ENCODE measurements at regions not wholly inside any gene's neighbourhood (a gene's known extent, or its start where the extent isn't known, plus 50 kb on each side); places are given as distances from the start of the nearest gene placed in this dataset.

GRCh38 chr3:87397211-87397610 is 120.8 kb upstream of the POU1F1 start:
- DNase-seq (ENCODE audit: low read depth, low spot score) (peak; percentile 75), FAIRE-seq (peak; percentile 93)
- BruUV-seq (replicated peaks): no TSS peak
- dilution Hi-C loops (cut with MboI; ENCODE audit: extremely low pct_ligation_motif_present, low sequenced_read_pairs): no loop called here
- Histone ChIP-seq H3K9me1 (replicated peaks; ENCODE audit: control insufficient read depth, extremely low read depth, insufficient read depth, low read length) (no peaks in the 10 kb centered on the region), H3K27me3 (ENCODE audit: control insufficient read depth in 2 of 2, insufficient read depth in 2 of 2, low read length in 2 of 2) (no peaks in the 10 kb centered on the region), H3K4me3 (replicated peaks in 1 of 3; ENCODE audit: insufficient read depth in 1 of 3, low read depth in 1 of 3, low read length in 3 of 3) (no peak overlapping the region), H3K36me3 (ENCODE audit: control insufficient read depth in 2 of 2, extremely low read depth in 1 of 2, insufficient read depth in 2 of 2, low read length in 2 of 2) (no peaks in the 10 kb centered on the region), H2AFZ (ENCODE audit: low read depth, low read length) (no peak overlapping the region), H3K4me1 (ENCODE audit: control insufficient read depth, extremely low read depth, insufficient read depth, low read length) (peaks cover 23% of the 10 kb centered on the region), H3K27ac (ENCODE audit: insufficient read depth, low read depth, low read length) (peak overlapping the region; percentile 90), H3K79me2 (ENCODE audit: control insufficient read depth, insufficient read depth, low read length) (no peaks in the 10 kb centered on the region), H3K9ac (replicated peaks; ENCODE audit: extremely low read depth, insufficient read depth, low read length) (peak overlapping the region; percentile 63), H3K9me3 (replicated peaks; ENCODE audit: control insufficient read depth, insufficient read depth, low read length) (no peaks in the 10 kb centered on the region), H3K4me2 (ENCODE audit: insufficient read depth, low read length) (peak overlapping the region; percentile 81), H4K20me1 (replicated peaks; ENCODE audit: control insufficient read depth, extremely low read depth, insufficient read depth, low read length) (no peaks in the 10 kb centered on the region)
- ChIA-PET POLR2A (no interaction called here), CTCF (no interaction called here)
- intact Hi-C loops (cut with micrococcal nuclease): loop anchor here (2.0 kb wide), 1 partner anchor 126 kb away; no protein-coding TSS in a partner anchor
- TF ChIP-seq JUN (IDR thresholded peaks at IDR 0.05; ENCODE audit: borderline replicate concordance, insufficient read depth, insufficient read length, low read depth) (peak; percentile 81), FOS (IDR thresholded peaks at IDR 0.05; ENCODE audit: borderline replicate concordance, insufficient read depth, low read length) (peak; percentile 52), POLR2AphosphoS5 (IDR thresholded peaks at IDR 0.05; ENCODE audit: insufficient read depth, low read depth, low read length) (no peak)

- peak; percentile 16 for DNase-seq (ENCODE audit: low read depth, low spot score)
- no peak overlapping the region for H2AFZ ChIP-seq (ENCODE audit: low read depth, low read length)
- no peaks in the 10 kb centered on the region for H3K9me3 ChIP-seq (replicated peaks; ENCODE audit: control insufficient read depth, insufficient read depth, low read length)
- no peaks in the 10 kb centered on the region for H3K27me3 ChIP-seq (ENCODE audit: control insufficient read depth in 2 of 2, insufficient read depth in 2 of 2, low read length in 2 of 2)
- BruUV-seq (replicated peaks): no TSS peak
- H3K9ac ChIP-seq (replicated peaks; ENCODE audit: extremely low read depth, insufficient read depth, low read length): no peak overlapping the region
- intact Hi-C loops (cut with micrococcal nuclease): loop anchor here (5.0 kb wide), 1 partner anchor 39 kb away; no protein-coding TSS in a partner anchor
- no peaks in the 10 kb centered on the region for H3K36me3 ChIP-seq (ENCODE audit: control insufficient read depth in 2 of 2, extremely low read depth in 1 of 2, insufficient read depth in 2 of 2, low read length in 2 of 2)
- H4K20me1 ChIP-seq (replicated peaks; ENCODE audit: control insufficient read depth, extremely low read depth, insufficient read depth, low read length): no peaks in the 10 kb centered on the region
- ChIA-PET CTCF (interaction anchor here (1.1 to 1.2 kb wide), 2 partner anchors 17 to 40 kb away, joined by 3 to 6 read pairs; no protein-coding TSS in a partner anchor), POLR2A (interaction anchor here (0.7 kb wide), 1 partner anchor 653 kb away, joined by 3 read pairs; no protein-coding TSS in a partner anchor)
- no peaks in the 10 kb centered on the region for H3K79me2 ChIP-seq (ENCODE audit: control insufficient read depth, insufficient read depth, low read length)
- dilution Hi-C loops (cut with MboI; ENCODE audit: extremely low pct_ligation_motif_present, low sequenced_read_pairs): no loop called here
- H3K9me1 ChIP-seq (replicated peaks; ENCODE audit: control insufficient read depth, extremely low read depth, insufficient read depth, low read length): no peaks in the 10 kb centered on the region
- H3K4me1 ChIP-seq (ENCODE audit: control insufficient read depth, extremely low read depth, insufficient read depth, low read length): peaks cover 7% of the 10 kb centered on the region
- TF ChIP-seq MYC (IDR thresholded peaks at IDR 0.05; ENCODE audit: low read depth, low read length): no peak
- peak; percentile 84 for TF ChIP-seq GATA2 (IDR thresholded peaks at IDR 0.05; ENCODE audit: insufficient read depth, insufficient read length, low read depth, low read length)
- no peak for TF ChIP-seq MAX (IDR thresholded peaks at IDR 0.05; ENCODE audit: insufficient read depth, insufficient read length)
- no peak for TF ChIP-seq FOS (IDR thresholded peaks at IDR 0.05; ENCODE audit: borderline replicate concordance, insufficient read depth, low read length)
- no peak overlapping the region for H3K27ac ChIP-seq (ENCODE audit: insufficient read depth, low read depth, low read length)
- H3K4me2 ChIP-seq (ENCODE audit: insufficient read depth, low read length): no peak overlapping the region
- FAIRE-seq: no peak
- H3K4me3 ChIP-seq (replicated peaks in 1 of 3; ENCODE audit: insufficient read depth in 1 of 3, low read depth in 1 of 3, low read length in 3 of 3): no peak overlapping the region
These were observed 114.4 kb upstream of the POU1F1 start for GRCh38 chr3:87390821-87391220.
